ENCODE measurements at regions not wholly inside any gene's neighbourhood (a gene's known extent, or its start where the extent isn't known, plus 50 kb on each side); places are given as distances from the start of the nearest gene placed in this dataset.

DNA sequence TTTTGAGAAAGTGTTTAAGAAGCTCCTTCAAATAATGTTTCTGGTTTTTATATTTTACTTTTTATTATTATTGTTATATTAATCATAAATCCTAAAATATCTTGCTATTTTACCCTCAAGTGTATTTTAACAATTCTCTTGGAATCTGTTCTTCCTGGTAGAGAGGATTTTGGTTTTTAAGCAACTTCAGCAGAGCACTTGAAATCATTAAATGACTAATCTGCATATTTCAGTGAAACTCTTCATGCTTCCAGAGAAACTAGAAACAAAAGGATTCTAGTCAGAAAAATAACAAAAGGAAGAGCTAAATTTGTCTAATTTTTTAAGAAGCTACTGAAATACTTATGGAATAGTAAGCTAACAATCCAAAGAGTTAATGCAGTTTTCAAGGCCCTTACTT, 1057.3 kb downstream of the TLE1 start:
- TF ChIP-seq, protein P1, sequence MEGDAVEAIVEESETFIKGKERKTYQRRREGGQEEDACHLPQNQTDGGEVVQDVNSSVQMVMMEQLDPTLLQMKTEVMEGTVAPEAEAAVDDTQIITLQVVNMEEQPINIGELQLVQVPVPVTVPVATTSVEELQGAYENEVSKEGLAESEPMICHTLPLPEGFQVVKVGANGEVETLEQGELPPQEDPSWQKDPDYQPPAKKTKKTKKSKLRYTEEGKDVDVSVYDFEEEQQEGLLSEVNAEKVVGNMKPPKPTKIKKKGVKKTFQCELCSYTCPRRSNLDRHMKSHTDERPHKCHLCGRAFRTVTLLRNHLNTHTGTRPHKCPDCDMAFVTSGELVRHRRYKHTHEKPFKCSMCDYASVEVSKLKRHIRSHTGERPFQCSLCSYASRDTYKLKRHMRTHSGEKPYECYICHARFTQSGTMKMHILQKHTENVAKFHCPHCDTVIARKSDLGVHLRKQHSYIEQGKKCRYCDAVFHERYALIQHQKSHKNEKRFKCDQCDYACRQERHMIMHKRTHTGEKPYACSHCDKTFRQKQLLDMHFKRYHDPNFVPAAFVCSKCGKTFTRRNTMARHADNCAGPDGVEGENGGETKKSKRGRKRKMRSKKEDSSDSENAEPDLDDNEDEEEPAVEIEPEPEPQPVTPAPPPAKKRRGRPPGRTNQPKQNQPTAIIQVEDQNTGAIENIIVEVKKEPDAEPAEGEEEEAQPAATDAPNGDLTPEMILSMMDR (IDR thresholded peaks at IDR 0.05): no peak
- TF ChIP-seq POLR2AphosphoS5 (IDR thresholded peaks at IDR 0.05): no peak

Data from transverse colon (tissue), 4 donors.